Retinal pigment epithelial cell (primary cell): ENCODE measurements at regions not wholly inside any gene's neighbourhood (a gene's known extent, or its start where the extent isn't known, plus 50 kb on each side); places are given as distances from the start of the nearest gene placed in this dataset.
"Not testable (repeated sequence)": the region's sequence is repeated elsewhere in the genome, so short reads cannot be mapped to it uniquely, and the experiment has no call there.

Source experiments
- DNase-seq: peaks from one replicate; pipeline ENCODE4 v3.0.0-alpha.2; 2010; ENCODE audit warnings: low read depth
- H3K4me3 ChIP-seq: 2 replicates; pipeline ENCODE4 v1.5.1; 2011; ENCODE audit warnings: mild to moderate bottlenecking, low read length, control low read depth, moderate library complexity
- CTCF ChIP-seq: conservative IDR thresholded peaks from 2 replicates; pipeline ENCODE4 v1.5.1; 2011; ENCODE audit warnings: low read depth, low read length, control low read depth, inconsistent platforms

GRCh38 chr19:20271215-20271926 lies 104.4 kb downstream of the ZNF486 start:
- no peak overlapping the region for H3K4me3 ChIP-seq
- DNase-seq: no peak
- TF ChIP-seq CTCF: no peak

GRCh38 chr19:20269461-20269860 lies 102.4 kb downstream of the ZNF486 start:
- H3K4me3 ChIP-seq: no peak overlapping the region
- no peak for DNase-seq
- TF ChIP-seq CTCF: no peak

GRCh38 chr19:20261513-20261912 lies 94.5 kb downstream of the ZNF486 start:
- DNase-seq, H3K4me3 ChIP-seq: not testable (repeated sequence)

- not testable (repeated sequence) for H3K4me3 ChIP-seq, DNase-seq
Observed at GRCh38 chr19:20260738-20261137, 93.7 kb downstream of the ZNF486 start.

GRCh38 chr19:20259615-20260014 lies 92.6 kb downstream of the ZNF486 start:
- no peak for TF ChIP-seq CTCF
- H3K4me3 ChIP-seq: no peak overlapping the region
- DNase-seq: no peak

- H3K4me3 ChIP-seq: no peak overlapping the region
- DNase-seq: no peak
- TF ChIP-seq CTCF: no peak
Observed at GRCh38 chr19:20256606-20257005, 89.6 kb downstream of the ZNF486 start.

GRCh38 chr19:20254121-20254520 lies 87.1 kb downstream of the ZNF486 start:
- TF ChIP-seq CTCF: no peak
- no peak for DNase-seq
- H3K4me3 ChIP-seq: no peak overlapping the region

- DNase-seq: no peak
- H3K4me3 ChIP-seq: no peak overlapping the region
- no peak for TF ChIP-seq CTCF
Observed at GRCh38 chr19:20252613-20253012, 85.6 kb downstream of the ZNF486 start.
